ENCODE measurements at regions not wholly inside any gene's neighbourhood (a gene's known extent, or its start where the extent isn't known, plus 50 kb on each side); places are given as distances from the start of the nearest gene placed in this dataset.
"Not testable (repeated sequence)": the region's sequence is repeated elsewhere in the genome, so short reads cannot be mapped to it uniquely, and the experiment has no call there.

DNA sequence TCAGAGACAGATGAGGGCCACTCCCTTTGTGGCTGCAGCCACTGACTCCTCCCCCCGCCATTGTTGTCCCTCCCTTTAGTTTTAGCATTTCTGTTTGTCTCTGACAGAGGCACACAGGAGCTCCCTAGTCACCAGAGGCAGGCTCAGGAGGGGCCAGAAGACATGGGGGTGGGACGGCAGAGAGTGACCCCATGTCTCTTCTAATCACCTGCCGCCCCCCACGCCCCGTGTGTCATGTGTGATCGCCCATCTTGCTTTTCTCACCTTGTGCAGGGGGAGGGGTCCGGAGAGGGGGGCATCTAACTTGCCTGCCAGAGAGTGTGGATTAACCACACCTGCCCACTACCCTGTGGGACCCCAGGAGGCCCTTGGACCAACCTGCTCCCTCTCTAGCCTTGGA lies 246.7 kb upstream of the TP53TG3C start:
- H3K9me3 ChIP-seq (ENCODE audit: low read depth) = not testable (repeated sequence)
- 88% methylated on average over 6 of the region's 7 CpGs for WGBS (ENCODE audit: low lambda C conversion rate, missing lambda C conversion rate)

GRCh38 chr16:32946041-32946560 lies 247.9 kb upstream of the TP53TG3C start:
- H3K27me3 ChIP-seq; H3K79me2 ChIP-seq; H3K4me2 ChIP-seq; H3K9me3 ChIP-seq (ENCODE audit: low read depth); H3K4me1 ChIP-seq (ENCODE audit: insufficient read depth); H2AFZ ChIP-seq; H3K27ac ChIP-seq; H3K4me3 ChIP-seq; H3K9me2 ChIP-seq (replicated peaks; ENCODE audit: insufficient read depth); H4K20me1 ChIP-seq (ENCODE audit: insufficient read depth, poor library complexity, severe bottlenecking); DNase-seq (ENCODE audit: low spot score); H3K36me3 ChIP-seq (replicated peaks; ENCODE audit: insufficient read depth, low read depth): not testable (repeated sequence)
- 79% methylated on average over 10 of the region's 10 CpGs for WGBS (ENCODE audit: low lambda C conversion rate, missing lambda C conversion rate)

More for the DNA sequence above, 246.7 kb upstream of the TP53TG3C start:
- not testable (repeated sequence) for H3K27me3 ChIP-seq; H3K4me1 ChIP-seq (ENCODE audit: insufficient read depth); H4K20me1 ChIP-seq (ENCODE audit: insufficient read depth, poor library complexity, severe bottlenecking); H2AFZ ChIP-seq; H3K79me2 ChIP-seq; DNase-seq (ENCODE audit: low spot score); H3K9me2 ChIP-seq (replicated peaks; ENCODE audit: insufficient read depth); H3K27ac ChIP-seq; H3K4me3 ChIP-seq; H3K36me3 ChIP-seq (replicated peaks; ENCODE audit: insufficient read depth, low read depth); H3K4me2 ChIP-seq

DNA sequence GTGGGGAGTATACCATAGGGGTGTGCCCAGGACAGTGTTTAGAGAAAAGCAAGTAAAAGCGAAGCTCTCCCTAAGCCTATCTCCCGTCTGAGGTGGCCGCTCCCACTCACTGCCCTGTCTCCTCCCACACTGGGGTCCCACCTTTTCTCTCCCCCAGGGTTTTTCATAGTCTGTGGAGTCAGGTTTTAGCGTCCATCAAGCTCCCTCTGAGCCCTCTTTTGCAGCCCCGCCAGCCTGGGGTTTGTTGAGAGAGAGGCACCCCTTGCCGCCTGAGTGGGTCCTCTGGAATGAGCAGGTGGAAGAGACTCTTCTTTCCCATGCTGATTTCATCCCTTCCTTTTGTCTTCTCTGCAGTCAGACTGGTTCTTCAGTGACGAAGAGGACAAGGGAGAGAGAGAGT lies 248.7 kb upstream of the TP53TG3C start:
- H3K4me2 ChIP-seq = not testable (repeated sequence)
- WGBS (ENCODE audit: low lambda C conversion rate, missing lambda C conversion rate) = 76% methylated on average over 6 of the region's 7 CpGs

GRCh38 chr16:32939845-32940244 lies 254.2 kb upstream of the TP53TG3C start:
- no CpG with 5 or more reads among the region's 4 CpGs for WGBS (ENCODE audit: low lambda C conversion rate, missing lambda C conversion rate)
- not testable (repeated sequence) for H3K27ac ChIP-seq; H3K4me2 ChIP-seq; DNase-seq (ENCODE audit: low spot score); H4K20me1 ChIP-seq (ENCODE audit: insufficient read depth, poor library complexity, severe bottlenecking); H3K27me3 ChIP-seq; H3K4me3 ChIP-seq; H3K36me3 ChIP-seq (replicated peaks; ENCODE audit: insufficient read depth, low read depth); H2AFZ ChIP-seq; H3K4me1 ChIP-seq (ENCODE audit: insufficient read depth); H3K9me2 ChIP-seq (replicated peaks; ENCODE audit: insufficient read depth); H3K79me2 ChIP-seq; H3K9me3 ChIP-seq (ENCODE audit: low read depth)

More for the DNA sequence above, 248.7 kb upstream of the TP53TG3C start:
- not testable (repeated sequence) for H4K20me1 ChIP-seq (ENCODE audit: insufficient read depth, poor library complexity, severe bottlenecking); H3K9me2 ChIP-seq (replicated peaks; ENCODE audit: insufficient read depth); H3K36me3 ChIP-seq (replicated peaks; ENCODE audit: insufficient read depth, low read depth); H3K4me1 ChIP-seq (ENCODE audit: insufficient read depth); DNase-seq (ENCODE audit: low spot score); H3K9me3 ChIP-seq (ENCODE audit: low read depth); H2AFZ ChIP-seq; H3K4me3 ChIP-seq; H3K79me2 ChIP-seq; H3K27ac ChIP-seq; H3K27me3 ChIP-seq

DNA sequence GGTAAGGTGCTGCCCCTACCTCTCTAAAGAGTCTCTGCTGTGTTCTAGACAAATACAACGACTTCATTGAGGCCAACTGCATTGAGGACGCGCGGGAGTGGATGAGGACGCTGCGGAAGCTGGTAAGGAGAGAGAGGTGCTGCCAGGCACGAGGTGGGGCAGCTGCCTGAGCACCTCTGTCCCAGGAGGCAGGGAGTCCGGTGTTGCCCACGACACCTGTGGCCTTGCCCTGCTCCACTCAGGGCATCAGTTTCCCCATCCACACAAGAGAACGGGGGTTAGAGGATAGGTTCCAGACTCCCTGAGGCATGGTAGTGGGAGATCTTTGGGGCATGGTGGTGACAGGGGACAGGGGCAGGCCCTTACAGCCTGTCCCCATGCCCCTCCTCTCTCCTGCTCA lies 256.1 kb upstream of the TP53TG3C start:
- not testable (repeated sequence) for H4K20me1 ChIP-seq (ENCODE audit: insufficient read depth, poor library complexity, severe bottlenecking); H3K4me2 ChIP-seq; H3K9me3 ChIP-seq (ENCODE audit: low read depth); H3K36me3 ChIP-seq (replicated peaks; ENCODE audit: insufficient read depth, low read depth); H2AFZ ChIP-seq; H3K27ac ChIP-seq; H3K4me1 ChIP-seq (ENCODE audit: insufficient read depth); H3K79me2 ChIP-seq; DNase-seq (ENCODE audit: low spot score); H3K4me3 ChIP-seq; H3K9me2 ChIP-seq (replicated peaks; ENCODE audit: insufficient read depth); H3K27me3 ChIP-seq
- WGBS (ENCODE audit: low lambda C conversion rate, missing lambda C conversion rate) = 85% methylated on average over 10 of the region's 10 CpGs

DNA sequence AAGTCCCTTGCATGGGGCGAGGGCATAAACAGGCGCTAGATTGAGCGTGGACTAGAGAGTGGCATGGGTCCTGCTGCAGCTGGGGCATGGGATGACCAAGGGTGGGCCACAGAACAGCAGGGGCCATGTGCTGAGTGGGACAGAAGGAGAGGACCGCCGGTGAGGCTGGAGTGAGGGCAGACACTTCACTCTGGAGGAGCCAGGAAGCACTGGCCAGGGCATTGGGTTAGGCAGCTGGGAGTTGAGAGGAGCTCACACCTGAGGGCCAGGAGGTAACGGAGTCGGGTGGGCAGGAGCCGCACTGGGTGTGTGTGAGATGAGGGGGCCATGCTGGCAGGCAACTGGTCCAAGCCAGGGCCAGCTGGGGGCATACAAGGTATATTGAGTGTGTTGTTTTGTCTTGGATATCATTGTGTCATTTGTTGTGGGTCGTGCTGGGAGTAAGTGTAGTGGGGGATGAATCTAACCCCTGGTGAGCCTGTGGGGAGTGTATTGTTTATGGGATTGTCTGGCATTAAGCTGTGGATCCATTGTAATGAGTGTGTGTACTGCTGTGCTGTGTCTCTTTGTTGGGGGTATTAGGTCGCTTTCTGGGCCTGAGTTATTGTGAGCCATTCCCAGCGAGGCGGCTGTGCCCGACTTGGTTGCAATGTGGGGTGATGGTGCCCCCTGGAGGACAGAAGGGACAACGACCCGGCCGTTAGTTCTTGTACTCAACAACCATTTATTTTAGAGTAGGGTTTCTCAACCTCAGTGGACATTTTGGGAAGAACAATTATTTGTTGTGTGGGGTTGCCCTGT lies 256.5 kb upstream of the TP53TG3 start:
- H3K79me2 ChIP-seq; H3K36me3 ChIP-seq (replicated peaks; ENCODE audit: insufficient read depth, low read depth); H3K4me1 ChIP-seq (ENCODE audit: insufficient read depth); H3K27me3 ChIP-seq; H3K27ac ChIP-seq; H3K4me2 ChIP-seq; H3K9me2 ChIP-seq (replicated peaks; ENCODE audit: insufficient read depth); H2AFZ ChIP-seq; H4K20me1 ChIP-seq (ENCODE audit: insufficient read depth, poor library complexity, severe bottlenecking); H3K9me3 ChIP-seq (ENCODE audit: low read depth); DNase-seq (ENCODE audit: low spot score); H3K4me3 ChIP-seq: not testable (repeated sequence)
- WGBS (ENCODE audit: low lambda C conversion rate, missing lambda C conversion rate) = 59% methylated on average over 15 of the region's 16 CpGs

DNA sequence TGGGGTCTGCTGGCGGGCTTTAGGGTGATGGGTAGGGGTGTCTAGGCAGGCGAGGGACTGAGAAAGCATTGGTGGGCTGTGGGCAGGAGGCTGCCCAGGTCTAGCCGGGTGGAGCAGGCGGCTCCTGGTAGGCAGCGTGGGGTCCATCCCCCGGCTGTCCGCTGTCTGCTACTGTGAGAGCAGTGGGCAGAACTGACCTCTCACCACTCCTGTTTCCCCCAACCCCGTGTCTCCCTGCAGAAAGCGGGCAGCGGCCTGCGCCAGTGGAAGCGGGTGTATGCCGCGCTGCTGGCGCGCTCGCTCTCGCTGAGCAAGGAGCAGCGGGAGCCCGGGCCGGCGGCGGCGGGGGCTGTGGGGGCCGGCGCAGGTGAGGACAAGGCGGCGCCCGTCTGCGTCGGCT lies 249.2 kb upstream of the TP53TG3 start:
- not testable (repeated sequence) for H4K20me1 ChIP-seq (ENCODE audit: insufficient read depth, poor library complexity, severe bottlenecking); H2AFZ ChIP-seq; DNase-seq (ENCODE audit: low spot score); H3K4me2 ChIP-seq; H3K27ac ChIP-seq; H3K9me3 ChIP-seq (ENCODE audit: low read depth); H3K36me3 ChIP-seq (replicated peaks; ENCODE audit: insufficient read depth, low read depth); H3K79me2 ChIP-seq; H3K9me2 ChIP-seq (replicated peaks; ENCODE audit: insufficient read depth); H3K4me3 ChIP-seq; H3K4me1 ChIP-seq (ENCODE audit: insufficient read depth); H3K27me3 ChIP-seq
- no CpG with 5 or more reads among the region's 31 CpGs for WGBS (ENCODE audit: low lambda C conversion rate, missing lambda C conversion rate)

DNA sequence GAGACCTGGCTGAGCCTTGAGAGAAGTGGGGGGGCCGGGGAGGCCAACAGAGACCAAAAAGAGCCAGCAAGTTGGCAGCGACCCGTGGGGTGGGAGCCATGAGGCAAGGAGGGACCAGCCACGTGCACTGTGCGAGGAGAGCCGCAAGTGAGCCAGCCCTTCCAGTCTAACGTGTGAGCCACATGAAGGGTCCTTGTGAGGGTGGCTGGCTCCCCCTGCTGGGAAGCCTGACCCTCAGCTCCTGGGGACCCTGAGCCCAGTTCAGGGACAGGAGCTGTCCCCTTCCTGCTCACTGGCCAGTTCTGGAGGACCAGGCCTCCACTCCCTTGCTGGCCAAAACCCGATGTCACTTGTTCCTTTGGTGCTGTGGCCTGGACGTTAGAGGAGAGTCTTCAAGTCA lies 246.6 kb upstream of the TP53TG3 start:
- 96% methylated on average over 4 of the region's 9 CpGs for WGBS (ENCODE audit: low lambda C conversion rate, missing lambda C conversion rate)
- not testable (repeated sequence) for H3K79me2 ChIP-seq; DNase-seq (ENCODE audit: low spot score); H3K27ac ChIP-seq; H3K36me3 ChIP-seq (replicated peaks; ENCODE audit: insufficient read depth, low read depth); H4K20me1 ChIP-seq (ENCODE audit: insufficient read depth, poor library complexity, severe bottlenecking); H3K9me2 ChIP-seq (replicated peaks; ENCODE audit: insufficient read depth); H3K27me3 ChIP-seq; H2AFZ ChIP-seq; H3K4me1 ChIP-seq (ENCODE audit: insufficient read depth); H3K9me3 ChIP-seq (ENCODE audit: low read depth); H3K4me3 ChIP-seq; H3K4me2 ChIP-seq

DNA sequence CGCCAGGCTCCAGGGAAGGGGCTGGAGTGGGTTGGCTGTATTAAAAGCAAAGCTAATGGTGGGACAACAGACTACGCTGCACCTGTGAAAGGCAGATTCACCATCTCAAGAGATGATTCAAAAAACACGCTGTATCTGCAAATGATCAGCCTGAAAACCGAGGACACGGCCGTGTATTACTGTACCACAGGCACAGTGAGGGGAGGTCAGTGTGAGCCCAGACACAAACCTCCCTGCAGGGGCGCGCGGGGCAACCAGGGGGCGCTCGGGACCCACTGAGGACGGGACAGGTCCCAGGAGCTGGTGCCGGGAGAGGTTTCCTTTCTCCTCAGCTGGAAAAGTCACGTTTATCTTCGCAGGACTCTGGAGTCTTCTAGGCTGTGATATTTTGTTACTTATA lies 239.4 kb upstream of the TP53TG3 start:
- not testable (repeated sequence) for H3K36me3 ChIP-seq (replicated peaks; ENCODE audit: insufficient read depth, low read depth); H3K4me3 ChIP-seq; H3K9me3 ChIP-seq (ENCODE audit: low read depth); DNase-seq (ENCODE audit: low spot score); H3K79me2 ChIP-seq; H3K27ac ChIP-seq; H3K27me3 ChIP-seq; H4K20me1 ChIP-seq (ENCODE audit: insufficient read depth, poor library complexity, severe bottlenecking); H3K9me2 ChIP-seq (replicated peaks; ENCODE audit: insufficient read depth); H2AFZ ChIP-seq; H3K4me1 ChIP-seq (ENCODE audit: insufficient read depth); H3K4me2 ChIP-seq
- 55% methylated on average over 15 of the region's 15 CpGs for WGBS (ENCODE audit: low lambda C conversion rate, missing lambda C conversion rate)
